Lung (tissue), 11 donors: ENCODE measurements at regions not wholly inside any gene's neighbourhood (a gene's known extent, or its start where the extent isn't known, plus 50 kb on each side); places are given as distances from the start of the nearest gene placed in this dataset.

Experiments used
- ATAC-seq: fragments of 200-7000 bp; cut with Tn5 transposase; one replicate; pipeline ENCODE4 v1.9.1; 2020; ENCODE audit warnings: moderate number of reproducible peaks; ENCODE audit not compliant: insufficient read depth, low FRiP score
- DNase-seq, 3 donors: peaks; one replicate each; pipeline ENCODE4 v3.0.0-alpha.2; 2013 to 2017
- H3K27ac ChIP-seq, 2 donors: one replicate each; pipeline ENCODE4 v1.5.1; 2013; ENCODE audit warnings: mild to moderate bottlenecking in 2 of 2, moderate library complexity in 2 of 2, control low read depth in 1 of 2, inconsistent platforms in 1 of 2, low read depth in 1 of 2, low read length in 1 of 2
- H3K27me3 ChIP-seq, 3 donors: one replicate each; pipeline ENCODE4 v1.5.1; 2013; ENCODE audit warnings: low read length in 2 of 3; ENCODE audit not compliant: control insufficient read depth in 3 of 3, insufficient read depth in 3 of 3
- H3K36me3 ChIP-seq, 4 donors: one replicate each; pipeline ENCODE4 v1.5.1; 2013; ENCODE audit warnings: low read length in 4 of 4, mild to moderate bottlenecking in 1 of 4, moderate library complexity in 1 of 4; ENCODE audit not compliant: control insufficient read depth in 4 of 4, insufficient read depth in 4 of 4
- H3K4me1 ChIP-seq, 5 donors: one replicate each; pipeline ENCODE4 v1.5.1; 2013; ENCODE audit warnings: low read length in 5 of 5, mild to moderate bottlenecking in 2 of 5, moderate library complexity in 1 of 5; ENCODE audit not compliant: control insufficient read depth in 5 of 5, insufficient read depth in 5 of 5
- H3K4me3 ChIP-seq: one replicate; pipeline ENCODE4 v1.5.1; 2013; ENCODE audit warnings: mild to moderate bottlenecking, control low read depth, moderate library complexity
- H3K9ac ChIP-seq, 2 donors: one replicate each; pipeline ENCODE4 v1.5.1; 2013; ENCODE audit warnings: low read length in 2 of 2, control low read depth in 1 of 2; ENCODE audit not compliant: insufficient read depth in 1 of 2
- H3K9me3 ChIP-seq, 4 donors: one replicate each; pipeline ENCODE4 v1.5.1; 2013; ENCODE audit warnings: low read length in 3 of 4, mild to moderate bottlenecking in 1 of 4, moderate library complexity in 1 of 4; ENCODE audit not compliant: control insufficient read depth in 4 of 4, insufficient read depth in 3 of 4
- CTCF ChIP-seq: IDR thresholded peaks from 2 replicates; pipeline ENCODE4 v1.5.1; 2012; ENCODE audit warnings: mild to moderate bottlenecking; ENCODE audit errors: control extremely low read depth, extremely low read depth
- WGBS, 2 donors: extraction: QIAGEN DNeasy Blood & Tissue Kit; methylation state at CpG; one replicate each; pipeline ENCODE4 v1.1.7; 2013; 5-methylcytosine and 5-hydroxymethylcytosine counted together
- donor health status: control.
- donor health status: control.
- donor health status: Bipolar disorder and iron deficiency.
- donor health status: healthy.
- donor health status: DM: yes; HTN: yes; CAD: no.

- WGBS, 2 donors: 76 to 84% methylated on average over 6 of the region's 6 CpGs
- H3K36me3 ChIP-seq: peaks cover 0 to 3% (median 0%) of the 10 kb centered on the region in 4 donors
- TF ChIP-seq CTCF: no peak
- DNase-seq (no peak), ATAC-seq (no peak)
- H3K27ac ChIP-seq: no peak overlapping the region
- H3K4me1 ChIP-seq: peaks cover 0 to 5% (median 0%) of the 10 kb centered on the region in 5 donors
- no peak overlapping the region for H3K9ac ChIP-seq
- no peaks in the 10 kb centered on the region for H3K9me3 ChIP-seq
- H3K4me3 ChIP-seq: no peak overlapping the region
- H3K27me3 ChIP-seq: no peaks in the 10 kb centered on the region
These were observed 176.6 kb upstream of the PTPRK start for GRCh38 chr6:128696691-128697689.

DNA sequence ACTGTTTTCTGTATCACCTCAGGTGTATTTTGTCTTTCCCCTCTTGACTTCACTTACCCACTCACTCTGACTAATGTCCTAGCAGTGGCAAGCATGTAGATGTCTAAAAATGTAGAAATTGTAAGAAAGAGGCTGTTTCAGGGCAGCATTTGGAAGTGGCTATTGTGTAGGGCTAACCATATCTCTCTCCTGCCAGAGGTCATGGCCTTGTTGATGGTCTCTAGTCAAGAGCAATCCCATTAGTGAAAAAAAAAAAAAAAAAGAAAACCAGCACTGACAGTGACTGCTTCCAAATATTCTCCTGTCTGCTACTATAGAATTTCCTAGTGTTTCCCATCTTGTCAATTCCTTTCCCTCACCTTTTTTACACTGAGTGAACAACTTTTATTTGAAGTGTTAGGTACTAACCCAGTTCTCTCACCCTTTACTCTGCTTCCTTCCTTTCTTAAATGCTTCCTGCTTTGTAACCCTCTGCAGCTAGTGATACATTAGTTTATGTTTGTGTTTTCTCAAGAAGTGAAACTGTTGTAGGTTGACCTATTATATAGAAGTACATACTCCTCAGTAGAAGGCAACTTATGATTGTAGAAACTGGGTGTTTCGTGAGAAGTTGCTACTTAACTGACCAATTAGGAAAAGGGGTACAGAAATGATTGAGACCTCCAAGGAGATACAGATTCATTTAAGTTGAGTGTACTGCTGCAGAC, 174.1 kb upstream of the PTPRK start:
- WGBS, 2 donors: 67 to 76% methylated on average over 1 of the region's 1 CpG
- Histone ChIP-seq H3K4me1 (peaks cover 0 to 5% (median 0%) of the 10 kb centered on the region in 5 donors), H3K9me3 (no peaks in the 10 kb centered on the region), H3K36me3 (peaks cover 0 to 3% (median 0%) of the 10 kb centered on the region in 4 donors), H3K9ac (no peak overlapping the region), H3K27ac (no peak overlapping the region), H3K27me3 (no peaks in the 10 kb centered on the region), H3K4me3 (no peak overlapping the region)
- ATAC-seq: no peak
- no peak for TF ChIP-seq CTCF
- no peak for DNase-seq

DNA sequence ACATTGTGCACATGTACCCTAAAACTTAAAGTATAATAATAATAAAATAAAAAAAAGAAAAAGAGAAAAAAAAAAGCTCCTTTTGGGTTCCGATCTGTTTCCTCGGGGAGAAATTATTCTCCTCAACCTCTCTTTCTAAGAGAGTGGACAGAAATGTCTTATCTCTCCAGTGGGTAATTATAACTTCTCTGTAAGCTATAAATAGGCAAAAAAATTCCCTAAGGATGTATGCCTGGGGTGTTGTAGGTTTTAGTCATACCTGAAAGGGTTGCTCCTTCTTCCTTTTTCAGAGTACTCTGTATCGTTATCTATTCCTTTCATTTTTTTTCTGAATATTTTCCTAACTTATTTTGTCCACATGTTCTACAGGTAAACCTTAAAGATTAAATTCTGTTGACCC, 169.7 kb upstream of the PTPRK start:
- peaks cover 0 to 2% (median 0%) of the 10 kb centered on the region in 5 donors for H3K4me1 ChIP-seq
- no peak for TF ChIP-seq CTCF
- no peaks in the 10 kb centered on the region for H3K9me3 ChIP-seq
- no peak for DNase-seq
- no peak overlapping the region for H3K27ac ChIP-seq
- H3K36me3 ChIP-seq: peaks cover 0 to 3% (median 0%) of the 10 kb centered on the region in 4 donors
- H3K9ac ChIP-seq: no peak overlapping the region
- WGBS, 2 donors: 91 to 95% methylated on average over 3 of the region's 3 CpGs
- ATAC-seq: no peak
- H3K4me3 ChIP-seq: no peak overlapping the region
- no peaks in the 10 kb centered on the region for H3K27me3 ChIP-seq
